Activated CD4-positive, alpha-beta memory T cell treated with anti-CD3 and anti-CD28 coated beads, Interleukin-2, amount 10 ng/mL, durations not matched to agents 7 days and 5 days (primary cell): ENCODE measurements at regions not wholly inside any gene's neighbourhood (a gene's known extent, or its start where the extent isn't known, plus 50 kb on each side); places are given as distances from the start of the nearest gene placed in this dataset.

ENCODE experiments used
- CTCF ChIA-PET: fragments of 350-600 bp; sonication (Branson Sonifier 250); formaldehyde crosslinking; loops from one replicate; lab custom pipeline; 2021; ENCODE audit warnings: antibody characterized with exemption, inconsistent platforms; lab: Charles Lee
- POLR2A ChIA-PET: fragments of 350-600 bp; sonication (Branson Sonifier 250); formaldehyde crosslinking; loops from one replicate; lab custom pipeline; 2021; ENCODE audit warnings: antibody characterized with exemption; lab: Charles Lee
- DNase-seq: peaks from one replicate; pipeline ENCODE4 v3.0.0-alpha.2; 2020
- H3K27ac Mint-ChIP-seq: one replicate; pipeline ENCODE4 v1.8.0; 2021; ENCODE audit warnings: mild to moderate bottlenecking, mixed read lengths
- H3K27me3 Mint-ChIP-seq: one replicate; pipeline ENCODE4 v1.8.0; 2021; ENCODE audit warnings: mixed read lengths
- H3K36me3 Mint-ChIP-seq: one replicate; pipeline ENCODE4 v1.8.0; 2021; ENCODE audit warnings: low read depth, mixed read lengths
- H3K4me1 Mint-ChIP-seq: one replicate; pipeline ENCODE4 v1.8.0; 2021; ENCODE audit warnings: mixed read lengths
- H3K4me3 Mint-ChIP-seq: one replicate; pipeline ENCODE4 v1.8.0; 2021; ENCODE audit warnings: mild to moderate bottlenecking, mixed read lengths
- H3K9me3 Mint-ChIP-seq: one replicate; pipeline ENCODE4 v1.8.0; 2021; ENCODE audit warnings: mixed read lengths

- ChIA-PET CTCF (no interaction called here), POLR2A (no interaction called here)
- Mint-ChIP-seq H3K9me3 (no peaks in the 10 kb centered on the region), H3K4me1 (no peaks in the 10 kb centered on the region), H3K36me3 (no peaks in the 10 kb centered on the region), H3K27ac (no peak overlapping the region), H3K4me3 (no peak overlapping the region), H3K27me3 (no peaks in the 10 kb centered on the region)
- no peak for DNase-seq
These were observed 514.7 kb downstream of the CENPC start for GRCh38 chr4:67030636-67031035.

- H3K9me3 Mint-ChIP-seq, result peaks cover 4% of the 10 kb centered on the region
- DNase-seq, result no peak
- no peaks in the 10 kb centered on the region for H3K27me3 Mint-ChIP-seq
- POLR2A ChIA-PET, result no interaction called here
- no peak overlapping the region for H3K4me3 Mint-ChIP-seq
- H3K36me3 Mint-ChIP-seq, result no peaks in the 10 kb centered on the region
- no peaks in the 10 kb centered on the region for H3K4me1 Mint-ChIP-seq
- CTCF ChIA-PET, result no interaction called here
- no peak overlapping the region for H3K27ac Mint-ChIP-seq
These were observed 524.9 kb downstream of the CENPC start for GRCh38 chr4:67020438-67020797.

- POLR2A ChIA-PET, result no interaction called here
- Mint-ChIP-seq H3K4me3 (no peak overlapping the region), H3K27me3 (no peaks in the 10 kb centered on the region), H3K4me1 (no peaks in the 10 kb centered on the region), H3K27ac (no peak overlapping the region), H3K9me3 (peaks cover 5% of the 10 kb centered on the region), H3K36me3 (no peaks in the 10 kb centered on the region)
- CTCF ChIA-PET, result no interaction called here
- no peak for DNase-seq
These were observed 525.4 kb downstream of the CENPC start for GRCh38 chr4:67019686-67020437.

GRCh38 chr4:67014592-67014991 is 530.7 kb downstream of the CENPC start:
- POLR2A ChIA-PET, result no interaction called here
- Mint-ChIP-seq H3K9me3 (peaks cover 6% of the 10 kb centered on the region), H3K27me3 (no peaks in the 10 kb centered on the region), H3K27ac (no peak overlapping the region), H3K4me1 (no peaks in the 10 kb centered on the region), H3K4me3 (no peak overlapping the region), H3K36me3 (no peaks in the 10 kb centered on the region)
- DNase-seq, result no peak
- CTCF ChIA-PET, result no interaction called here

DNA sequence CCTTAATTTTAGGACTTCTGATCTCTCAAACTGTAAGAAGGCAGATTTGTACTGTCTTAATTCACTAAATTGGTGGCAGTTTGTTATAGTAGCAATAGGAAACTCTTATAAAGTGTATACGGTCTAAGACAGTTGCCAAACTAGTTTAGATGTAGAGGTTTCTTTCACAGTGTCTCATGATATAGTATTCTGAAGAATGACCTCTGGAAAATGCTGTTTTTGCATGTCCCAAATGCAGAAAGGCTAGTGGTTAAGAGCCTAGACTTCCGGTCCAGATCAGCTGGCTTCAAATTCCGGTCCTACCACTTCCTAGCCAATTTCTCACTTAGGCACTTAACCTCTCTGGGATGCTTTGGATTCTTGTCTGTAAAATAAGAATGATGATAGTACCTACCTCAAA is 538.5 kb downstream of the CENPC start:
- Mint-ChIP-seq H3K27me3 (no peaks in the 10 kb centered on the region), H3K4me1 (no peaks in the 10 kb centered on the region), H3K36me3 (no peaks in the 10 kb centered on the region), H3K9me3 (peaks cover 7% of the 10 kb centered on the region), H3K4me3 (no peak overlapping the region), H3K27ac (no peak overlapping the region)
- ChIA-PET CTCF (no interaction called here), POLR2A (no interaction called here)
- no peak for DNase-seq

DNA sequence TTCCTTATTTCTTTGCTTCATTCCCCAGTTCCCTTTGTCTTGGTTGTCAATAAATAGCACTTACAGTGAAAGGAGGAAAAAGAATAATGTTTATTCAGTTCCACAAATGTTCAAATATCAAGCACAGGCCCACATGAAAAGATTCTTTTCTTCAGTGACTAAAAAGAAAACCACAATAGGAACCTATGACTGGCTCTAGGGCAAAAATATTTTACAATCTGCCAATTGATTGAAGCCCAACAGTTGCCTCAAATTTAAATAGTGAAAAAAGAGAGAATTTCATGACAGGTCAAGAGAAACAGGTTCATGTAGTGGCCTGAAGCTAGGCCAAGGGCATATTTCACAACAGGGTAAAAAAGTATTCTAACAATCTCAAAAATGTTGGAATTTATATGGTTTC is 553.8 kb downstream of the CENPC start:
- no peaks in the 10 kb centered on the region for H3K4me1 Mint-ChIP-seq
- no peaks in the 10 kb centered on the region for H3K27me3 Mint-ChIP-seq
- no peak overlapping the region for H3K27ac Mint-ChIP-seq
- no peaks in the 10 kb centered on the region for H3K36me3 Mint-ChIP-seq
- ChIA-PET POLR2A (no interaction called here), CTCF (no interaction called here)
- no peak for DNase-seq
- peaks cover 6% of the 10 kb centered on the region for H3K9me3 Mint-ChIP-seq
- H3K4me3 Mint-ChIP-seq, result no peak overlapping the region

GRCh38 chr4:66974665-66975064 is 570.6 kb downstream of the CENPC start:
- Mint-ChIP-seq H3K27me3 (no peaks in the 10 kb centered on the region), H3K9me3 (no peaks in the 10 kb centered on the region), H3K27ac (no peak overlapping the region), H3K4me1 (no peaks in the 10 kb centered on the region), H3K4me3 (no peak overlapping the region), H3K36me3 (no peaks in the 10 kb centered on the region)
- DNase-seq, result no peak
- POLR2A ChIA-PET, result no interaction called here
- CTCF ChIA-PET, result no interaction called here

DNA sequence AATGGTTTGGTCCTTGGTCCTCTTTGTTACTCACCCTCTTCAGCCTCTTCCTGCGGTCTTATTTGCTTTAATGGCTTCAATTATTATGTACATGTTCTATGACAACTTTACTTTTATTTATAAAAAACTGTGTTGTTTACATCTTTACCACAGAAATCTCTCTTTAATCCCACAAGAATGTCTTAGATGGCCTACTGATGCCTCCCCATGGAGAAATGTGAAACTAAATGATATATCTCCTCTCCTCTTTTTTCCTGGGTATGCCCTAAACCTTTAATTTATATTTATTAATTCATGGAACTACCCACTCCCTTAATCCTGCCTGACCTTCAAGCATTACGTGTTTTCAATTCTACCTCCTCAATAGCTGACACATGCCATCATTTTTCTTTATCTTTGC is 573.2 kb downstream of the CENPC start:
- CTCF ChIA-PET, result no interaction called here
- H3K4me3 Mint-ChIP-seq, result no peak overlapping the region
- no peaks in the 10 kb centered on the region for H3K4me1 Mint-ChIP-seq
- POLR2A ChIA-PET, result no interaction called here
- H3K9me3 Mint-ChIP-seq, result no peaks in the 10 kb centered on the region
- no peak overlapping the region for H3K27ac Mint-ChIP-seq
- H3K27me3 Mint-ChIP-seq, result no peaks in the 10 kb centered on the region
- DNase-seq, result no peak
- no peaks in the 10 kb centered on the region for H3K36me3 Mint-ChIP-seq

DNA sequence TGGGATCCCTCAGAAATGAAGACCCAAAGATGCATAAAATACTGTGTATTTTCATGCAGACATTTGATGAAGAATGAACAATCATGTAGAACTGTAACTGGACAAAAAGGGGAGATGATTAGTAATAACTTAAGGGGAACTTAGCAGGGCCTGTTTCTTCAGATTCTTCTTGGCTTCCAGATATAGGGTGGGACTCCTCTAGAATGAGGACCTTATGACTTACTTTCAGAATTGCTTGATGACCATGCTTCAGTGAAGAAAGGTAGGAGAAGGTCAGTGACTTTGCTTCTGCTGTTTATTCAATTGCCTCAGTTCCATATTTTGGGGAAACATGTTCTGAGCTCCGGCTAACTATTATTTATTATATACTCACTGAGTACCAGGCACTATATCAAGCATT is 580.8 kb downstream of the CENPC start:
- Mint-ChIP-seq H3K4me1 (no peaks in the 10 kb centered on the region), H3K4me3 (no peak overlapping the region), H3K27me3 (no peaks in the 10 kb centered on the region), H3K27ac (no peak overlapping the region), H3K36me3 (no peaks in the 10 kb centered on the region), H3K9me3 (peaks cover 2% of the 10 kb centered on the region)
- POLR2A ChIA-PET, result no interaction called here
- CTCF ChIA-PET, result no interaction called here
- DNase-seq, result no peak

DNA sequence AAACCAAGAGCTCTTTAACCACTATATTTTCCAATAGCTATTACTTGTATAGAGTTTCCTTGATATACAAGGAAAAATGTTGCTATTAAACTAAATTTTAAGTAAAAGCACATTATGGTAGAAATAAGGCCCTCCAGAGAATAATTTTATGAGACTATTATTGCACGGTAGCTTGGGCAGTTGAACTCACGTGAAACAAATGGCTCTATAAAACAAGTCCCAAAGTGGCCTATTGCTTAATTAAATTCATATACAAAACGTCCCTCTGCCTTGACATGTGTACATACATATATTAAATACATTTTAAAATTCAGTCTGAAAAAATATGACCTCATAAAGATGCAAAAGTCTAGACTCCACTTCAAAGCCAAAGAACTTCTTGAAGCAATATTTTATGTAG is 582.2 kb downstream of the CENPC start:
- peaks cover 2% of the 10 kb centered on the region for H3K9me3 Mint-ChIP-seq
- ChIA-PET CTCF (no interaction called here), POLR2A (no interaction called here)
- no peaks in the 10 kb centered on the region for H3K4me1 Mint-ChIP-seq
- no peak overlapping the region for H3K27ac Mint-ChIP-seq
- H3K4me3 Mint-ChIP-seq, result no peak overlapping the region
- H3K36me3 Mint-ChIP-seq, result no peaks in the 10 kb centered on the region
- H3K27me3 Mint-ChIP-seq, result no peaks in the 10 kb centered on the region
- no peak for DNase-seq

- Mint-ChIP-seq H3K4me3 (no peak overlapping the region), H3K36me3 (no peaks in the 10 kb centered on the region), H3K27ac (no peak overlapping the region), H3K4me1 (no peaks in the 10 kb centered on the region), H3K9me3 (peaks cover 2% of the 10 kb centered on the region), H3K27me3 (no peaks in the 10 kb centered on the region)
- CTCF ChIA-PET, result no interaction called here
- DNase-seq, result no peak
- POLR2A ChIA-PET, result no interaction called here
These were observed 586.1 kb downstream of the CENPC start for GRCh38 chr4:66959207-66959606.

GRCh38 chr4:66956852-66957251 is 588.5 kb downstream of the CENPC start:
- Mint-ChIP-seq H3K9me3 (peaks cover 5% of the 10 kb centered on the region), H3K4me3 (no peak overlapping the region), H3K27ac (no peak overlapping the region), H3K36me3 (no peaks in the 10 kb centered on the region), H3K4me1 (no peaks in the 10 kb centered on the region), H3K27me3 (no peaks in the 10 kb centered on the region)
- POLR2A ChIA-PET, result no interaction called here
- CTCF ChIA-PET, result no interaction called here
- no peak for DNase-seq

DNA sequence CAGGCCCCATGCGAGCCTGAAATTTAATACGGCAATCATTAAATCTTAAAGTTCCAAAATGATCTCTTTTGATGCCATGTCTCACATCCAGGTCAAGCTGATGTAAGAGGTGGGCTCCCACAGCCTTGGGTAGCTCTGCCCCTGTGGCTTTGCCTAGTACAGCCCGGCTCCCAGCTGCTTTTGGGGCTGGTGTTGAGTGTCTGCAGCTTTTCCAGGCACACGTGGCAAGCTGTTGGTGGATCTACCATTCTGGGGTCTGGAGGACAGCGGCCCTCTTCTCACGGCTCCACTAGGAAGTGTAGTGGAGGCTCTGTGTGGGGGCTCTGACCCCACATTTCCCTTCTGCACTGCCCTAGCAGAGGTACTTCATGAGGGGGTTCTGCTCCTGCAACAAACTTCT is 588.9 kb downstream of the CENPC start:
- peaks cover 6% of the 10 kb centered on the region for H3K9me3 Mint-ChIP-seq
- no peak for DNase-seq
- ChIA-PET POLR2A (no interaction called here), CTCF (no interaction called here)
- no peaks in the 10 kb centered on the region for H3K4me1 Mint-ChIP-seq
- no peaks in the 10 kb centered on the region for H3K27me3 Mint-ChIP-seq
- no peak overlapping the region for H3K27ac Mint-ChIP-seq
- no peaks in the 10 kb centered on the region for H3K36me3 Mint-ChIP-seq
- no peak overlapping the region for H3K4me3 Mint-ChIP-seq

DNA sequence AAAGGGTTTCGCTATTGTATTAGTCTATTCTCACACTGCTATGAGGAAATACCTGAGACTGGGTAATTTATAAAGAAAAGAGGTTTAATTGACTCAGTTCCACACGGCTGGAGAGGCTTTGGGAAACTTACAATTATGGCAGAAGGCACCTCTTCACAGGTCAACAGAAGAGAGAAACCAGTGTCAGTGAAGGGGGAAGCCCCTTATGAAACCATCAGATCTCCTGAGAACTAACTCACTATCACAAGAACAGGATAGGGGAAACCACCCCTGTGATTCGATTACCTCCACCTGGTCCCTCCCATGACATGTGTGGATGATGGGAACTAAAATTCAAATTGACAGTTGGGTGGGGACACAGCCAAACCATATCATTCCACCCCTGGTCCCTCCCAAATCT is 589.5 kb downstream of the CENPC start:
- H3K36me3 Mint-ChIP-seq, result no peaks in the 10 kb centered on the region

More for the DNA sequence above, 589.5 kb downstream of the CENPC start:
- Mint-ChIP-seq H3K4me1 (no peaks in the 10 kb centered on the region), H3K4me3 (no peak overlapping the region), H3K27ac (no peak overlapping the region), H3K27me3 (no peaks in the 10 kb centered on the region), H3K9me3 (peaks cover 6% of the 10 kb centered on the region)
- ChIA-PET POLR2A (no interaction called here), CTCF (no interaction called here)
- no peak for DNase-seq
